GM23248 (cell line): ENCODE measurements at regions not wholly inside any gene's neighbourhood (a gene's known extent, or its start where the extent isn't known, plus 50 kb on each side); places are given as distances from the start of the nearest gene placed in this dataset.

Experiments used
- EZH2 ChIP-seq: fragments of 200-600 bp; sonication (generic); IDR thresholded peaks from 2 replicates; pipeline ENCODE4 v1.6.1; 2018; ENCODE audit warnings: antibody characterized with exemption, mild to moderate bottlenecking; ENCODE audit not compliant: insufficient read depth, poor library complexity, severe bottlenecking
- EZH2phosphoT487 ChIP-seq: fragments of 200-600 bp; sonication (generic); IDR thresholded peaks from 2 replicates; pipeline ENCODE4 v1.6.1; 2018; ENCODE audit warnings: antibody characterized with exemption, moderate library complexity, mild to moderate bottlenecking, low read depth; ENCODE audit not compliant: insufficient read depth

DNA sequence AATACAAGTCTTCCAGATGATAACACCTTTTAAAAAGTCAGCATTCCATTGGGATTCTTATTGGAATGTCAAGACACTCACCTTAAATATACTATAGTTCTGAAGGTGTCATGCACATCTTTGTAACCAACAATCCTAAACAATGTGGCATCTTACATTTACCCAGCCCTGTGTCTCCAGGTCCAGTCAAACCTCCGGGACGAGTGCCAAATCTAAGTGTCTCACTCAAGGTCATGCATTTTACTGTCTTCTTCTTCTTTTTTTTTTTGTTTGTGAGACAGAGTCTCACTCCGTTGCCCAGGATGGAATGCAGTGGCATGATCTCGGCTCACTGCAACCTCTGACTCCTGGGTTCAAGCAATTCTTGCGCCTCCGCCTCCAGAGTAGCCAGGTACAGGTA is 206.9 kb upstream of the FAM98A start:
- TF ChIP-seq EZH2 (no peak), EZH2phosphoT487 (no peak)
